Adrenal gland (tissue), 5 donors: ENCODE measurements at regions not wholly inside any gene's neighbourhood (a gene's known extent, or its start where the extent isn't known, plus 50 kb on each side); places are given as distances from the start of the nearest gene placed in this dataset.

Experiments
- POLR2A ChIP-seq, 2 donors: fragments of 450-650 bp; IDR thresholded peaks; one replicate each; pipeline ENCODE4 v1.6.1; 2017; ENCODE audit warnings: antibody characterized with exemption in 2 of 2, mild to moderate bottlenecking in 2 of 2, moderate library complexity in 1 of 2
- TF ChIP-seq, protein P1 (sequence below), 6 experiments: fragments of 450-650 bp in 4 of 6; fragments of 200-600 bp in 2 of 6; sonication (generic) in 1 of 6; IDR thresholded peaks; 1 replicate in 5 of 6; 2 replicates in 1 of 6; pipeline versions ENCODE4 v1.5.1 to v1.8.0; 2016 to 2021; ENCODE audit warnings: antibody characterized with exemption in 6 of 6, mild to moderate bottlenecking in 2 of 6, moderate library complexity in 1 of 6
- donor health status: DM: no; HTN: no; CAD: no.

DNA sequence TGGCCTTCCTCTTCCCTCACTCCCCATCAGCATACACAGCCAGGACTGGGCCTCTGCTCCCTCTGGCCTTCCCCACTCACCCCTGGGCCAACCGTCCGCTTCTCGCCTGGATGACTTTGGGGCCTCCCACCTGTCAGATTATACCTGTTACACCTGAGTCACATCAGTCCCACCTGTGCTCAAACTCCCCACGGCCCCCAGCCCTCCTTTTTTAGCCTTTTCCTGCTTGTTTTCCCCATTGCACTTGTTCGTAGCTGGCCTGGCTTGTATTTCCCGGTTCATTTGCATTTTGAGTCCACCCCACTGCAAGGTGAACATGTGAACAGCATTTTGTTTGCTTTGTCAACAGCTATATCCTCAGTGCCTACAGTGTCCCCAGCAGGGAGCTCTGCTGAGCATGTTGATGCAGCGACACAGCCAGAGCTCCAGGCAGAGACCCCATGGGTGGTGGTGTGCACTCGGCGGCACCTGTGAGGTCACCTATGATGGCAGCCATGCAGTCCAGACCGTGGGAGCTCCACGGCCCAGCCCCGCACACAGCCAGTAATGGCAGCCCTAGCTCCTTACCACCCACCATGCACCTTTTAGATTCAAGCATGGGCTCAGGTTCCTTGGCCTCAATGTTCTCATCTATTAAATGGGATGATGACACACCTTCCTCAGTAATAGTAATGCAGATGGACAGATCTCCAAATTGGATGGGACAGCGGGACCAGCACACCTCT, 276.4 kb upstream of the HS6ST1 start:
- no peak for TF ChIP-seq POLR2A (IDR thresholded peaks at IDR 0.05)
- TF ChIP-seq, protein P1, sequence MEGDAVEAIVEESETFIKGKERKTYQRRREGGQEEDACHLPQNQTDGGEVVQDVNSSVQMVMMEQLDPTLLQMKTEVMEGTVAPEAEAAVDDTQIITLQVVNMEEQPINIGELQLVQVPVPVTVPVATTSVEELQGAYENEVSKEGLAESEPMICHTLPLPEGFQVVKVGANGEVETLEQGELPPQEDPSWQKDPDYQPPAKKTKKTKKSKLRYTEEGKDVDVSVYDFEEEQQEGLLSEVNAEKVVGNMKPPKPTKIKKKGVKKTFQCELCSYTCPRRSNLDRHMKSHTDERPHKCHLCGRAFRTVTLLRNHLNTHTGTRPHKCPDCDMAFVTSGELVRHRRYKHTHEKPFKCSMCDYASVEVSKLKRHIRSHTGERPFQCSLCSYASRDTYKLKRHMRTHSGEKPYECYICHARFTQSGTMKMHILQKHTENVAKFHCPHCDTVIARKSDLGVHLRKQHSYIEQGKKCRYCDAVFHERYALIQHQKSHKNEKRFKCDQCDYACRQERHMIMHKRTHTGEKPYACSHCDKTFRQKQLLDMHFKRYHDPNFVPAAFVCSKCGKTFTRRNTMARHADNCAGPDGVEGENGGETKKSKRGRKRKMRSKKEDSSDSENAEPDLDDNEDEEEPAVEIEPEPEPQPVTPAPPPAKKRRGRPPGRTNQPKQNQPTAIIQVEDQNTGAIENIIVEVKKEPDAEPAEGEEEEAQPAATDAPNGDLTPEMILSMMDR (IDR thresholded peaks at IDR 0.05) = no peak
